ENCODE measurements at regions not wholly inside any gene's neighbourhood (a gene's known extent, or its start where the extent isn't known, plus 50 kb on each side); places are given as distances from the start of the nearest gene placed in this dataset.

DNA sequence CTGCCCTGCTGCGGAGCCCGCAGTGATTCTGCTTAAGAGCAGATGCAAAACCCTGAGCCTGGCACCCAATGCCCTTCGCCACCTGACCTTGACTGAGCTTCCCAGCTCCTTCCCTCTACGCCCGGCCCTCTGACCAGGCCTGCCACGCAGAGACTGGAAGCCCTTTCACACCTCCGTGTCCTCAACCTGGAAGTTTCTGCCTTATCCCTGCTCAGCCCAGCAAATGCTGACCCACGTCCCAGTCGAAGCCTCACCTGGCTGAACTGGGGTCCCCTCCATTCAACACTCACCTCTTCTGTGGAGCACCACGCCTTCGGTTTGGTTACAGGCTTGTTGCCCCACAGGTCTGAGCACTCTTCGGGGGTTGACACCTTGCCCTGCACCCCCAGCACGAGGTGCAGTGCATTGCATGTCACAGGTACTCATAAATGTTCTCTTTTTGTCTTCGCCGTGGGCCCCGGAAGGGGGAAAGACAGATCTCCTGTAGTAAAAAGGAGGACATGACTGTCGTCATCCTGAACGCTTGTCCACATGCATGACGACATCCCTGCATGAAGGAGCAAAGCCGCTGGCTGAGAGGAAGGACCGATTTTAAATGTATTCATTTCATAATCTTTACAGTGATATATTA lies 153.6 kb upstream of the TNRC6C start:
- TF ChIP-seq, protein P1, sequence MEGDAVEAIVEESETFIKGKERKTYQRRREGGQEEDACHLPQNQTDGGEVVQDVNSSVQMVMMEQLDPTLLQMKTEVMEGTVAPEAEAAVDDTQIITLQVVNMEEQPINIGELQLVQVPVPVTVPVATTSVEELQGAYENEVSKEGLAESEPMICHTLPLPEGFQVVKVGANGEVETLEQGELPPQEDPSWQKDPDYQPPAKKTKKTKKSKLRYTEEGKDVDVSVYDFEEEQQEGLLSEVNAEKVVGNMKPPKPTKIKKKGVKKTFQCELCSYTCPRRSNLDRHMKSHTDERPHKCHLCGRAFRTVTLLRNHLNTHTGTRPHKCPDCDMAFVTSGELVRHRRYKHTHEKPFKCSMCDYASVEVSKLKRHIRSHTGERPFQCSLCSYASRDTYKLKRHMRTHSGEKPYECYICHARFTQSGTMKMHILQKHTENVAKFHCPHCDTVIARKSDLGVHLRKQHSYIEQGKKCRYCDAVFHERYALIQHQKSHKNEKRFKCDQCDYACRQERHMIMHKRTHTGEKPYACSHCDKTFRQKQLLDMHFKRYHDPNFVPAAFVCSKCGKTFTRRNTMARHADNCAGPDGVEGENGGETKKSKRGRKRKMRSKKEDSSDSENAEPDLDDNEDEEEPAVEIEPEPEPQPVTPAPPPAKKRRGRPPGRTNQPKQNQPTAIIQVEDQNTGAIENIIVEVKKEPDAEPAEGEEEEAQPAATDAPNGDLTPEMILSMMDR (IDR thresholded peaks at IDR 0.05): no peak
- no peak for TF ChIP-seq POLR2A (IDR thresholded peaks at IDR 0.05)

Data from stomach (tissue), 4 donors.